Esophagus squamous epithelium (tissue), 5 donors: ENCODE measurements at regions not wholly inside any gene's neighbourhood (a gene's known extent, or its start where the extent isn't known, plus 50 kb on each side); places are given as distances from the start of the nearest gene placed in this dataset.

Experiments used
- DNase-seq: peaks from one replicate; lab custom pipeline; 2025; lab: John Stamatoyannopoulos, UW
- H3K27ac ChIP-seq, 4 donors: fragments of 200-600 bp; sonication (generic); one replicate each; pipeline ENCODE4 v1.5.1; 2016 to 2019; ENCODE audit warnings: mild to moderate bottlenecking in 1 of 4
- H3K27me3 ChIP-seq, 4 donors: fragments of 200-600 bp; sonication (generic); 1 replicate in 3 of 4; 2 replicates in 1 of 4; pipeline versions ENCODE4 v1.5.1 to v1.6.0; 2017 to 2021; ENCODE audit warnings: antibody characterized with exemption in 1 of 4
- H3K36me3 ChIP-seq, 3 donors: fragments of 200-600 bp; sonication (generic); one replicate each; pipeline ENCODE4 v1.5.1; 2016 to 2019
- H3K4me1 ChIP-seq, 3 donors: fragments of 200-600 bp; sonication (generic); one replicate each; pipeline ENCODE4 v1.5.1; 2017 to 2019
- H3K4me3 ChIP-seq, 4 donors: fragments of 200-600 bp; sonication (generic); 1 replicate in 3 of 4; 2 replicates in 1 of 4; pipeline ENCODE4 v1.5.1; 2016 to 2019; ENCODE audit warnings: mild to moderate bottlenecking in 2 of 4, moderate library complexity in 1 of 4
- H3K9me3 ChIP-seq, 3 donors: fragments of 200-600 bp; sonication (generic); one replicate each; pipeline ENCODE4 v1.5.1; 2016 to 2019
- CTCF ChIP-seq, 6 experiments: fragments of 450-650 bp in 4 of 6; fragments of 200-600 bp in 2 of 6; sonication (generic) in 2 of 6; IDR thresholded peaks; one replicate each; pipeline ENCODE4 v1.5.1; 2016 to 2019; ENCODE audit warnings: antibody characterized with exemption in 6 of 6, mild to moderate bottlenecking in 4 of 6, moderate library complexity in 4 of 6
- POLR2A ChIP-seq, 4 donors: fragments of 450-650 bp; IDR thresholded peaks; one replicate each; pipeline ENCODE4 v1.6.1; 2017; ENCODE audit warnings: antibody characterized with exemption in 4 of 4, mild to moderate bottlenecking in 4 of 4, moderate library complexity in 3 of 4
- WGBS, 2 donors: methylation state at CpG; one replicate each; pipeline ENCODE4 v1.1.5; 2018; 5-methylcytosine and 5-hydroxymethylcytosine counted together
- intact Hi-C: fragments of 100-400 bp; cut with DNase I; formaldehyde crosslinking; loops from one replicate; pipeline ENCODE4 v1.15.0; 2022
- donor health status: DM: yes; HTN: yes; CAD: no.

DNA sequence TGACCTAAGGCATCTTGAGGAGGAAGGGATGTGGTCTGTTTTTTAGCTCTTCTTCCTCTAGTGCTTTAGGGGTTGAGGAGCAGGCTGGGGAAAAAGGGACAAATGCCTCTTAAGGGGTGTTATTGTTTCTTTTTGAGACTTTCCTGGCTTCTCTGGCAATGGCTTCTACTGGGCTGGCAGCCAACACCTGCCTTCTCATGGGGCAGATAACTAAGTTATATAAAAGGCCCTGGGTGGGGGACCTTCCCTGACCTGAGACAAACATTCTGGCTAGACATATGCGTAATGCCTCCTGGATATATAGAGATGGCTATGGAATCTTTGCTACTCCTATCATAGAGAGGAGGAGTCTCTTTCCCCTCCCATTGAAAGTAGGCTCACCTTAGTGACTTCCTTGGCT is 179.2 kb upstream of the PROK2 start:
- WGBS, 2 donors, result 89 to 100% methylated on average over 1 of the region's 1 CpG

DNA sequence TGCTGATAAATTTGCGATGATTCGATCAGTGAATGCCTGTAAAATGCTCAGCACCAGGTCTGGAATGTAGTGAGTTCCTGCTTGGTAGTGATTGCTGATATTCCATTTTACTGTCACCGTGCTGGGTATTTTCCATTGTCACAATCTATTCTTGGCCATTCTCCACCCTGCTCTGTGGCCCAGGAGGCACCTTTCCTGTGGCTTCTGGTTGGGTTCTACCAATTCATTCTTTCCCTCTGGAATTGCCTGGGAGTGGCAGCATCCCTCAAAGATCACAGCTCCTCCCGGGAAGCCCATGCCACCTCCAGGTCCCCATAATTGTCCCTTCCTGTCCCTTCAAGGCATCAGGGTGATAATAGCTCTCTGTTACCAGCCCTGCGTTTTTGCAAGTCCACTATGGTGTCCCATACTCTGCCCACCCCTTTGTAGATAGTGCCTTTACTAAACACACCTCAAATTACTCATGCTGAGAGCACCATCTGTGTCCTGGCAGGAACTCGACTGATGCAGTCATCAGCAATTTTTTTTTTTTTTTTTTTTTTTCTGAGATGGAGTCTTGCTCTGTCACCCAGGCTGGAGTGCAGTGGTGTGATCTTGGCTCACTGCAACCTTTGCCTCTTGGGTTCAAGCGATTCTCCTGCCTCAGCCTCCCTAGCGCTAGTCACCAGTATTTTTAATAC is 177.8 kb upstream of the PROK2 start:
- peaks cover 0 to 34% (median 0%) of the 10 kb centered on the region in 4 donors for H3K27me3 ChIP-seq
- no peak overlapping the region for H3K27ac ChIP-seq
- no peaks in the 10 kb centered on the region for H3K9me3 ChIP-seq
- intact Hi-C loops, result no loop called here
- H3K4me1 ChIP-seq, result no peaks in the 10 kb centered on the region
- DNase-seq, result no peak
- H3K4me3 ChIP-seq, result no peak overlapping the region
- no peaks in the 10 kb centered on the region for H3K36me3 ChIP-seq
- TF ChIP-seq CTCF (IDR thresholded peaks at IDR 0.05), result no peak
- no peak for TF ChIP-seq POLR2A (IDR thresholded peaks at IDR 0.05)
- WGBS, 2 donors, result 69 to 72% methylated on average over 8 of the region's 8 CpGs

More for the DNA sequence above, 179.2 kb upstream of the PROK2 start:
- Histone ChIP-seq H3K36me3 (no peaks in the 10 kb centered on the region), H3K9me3 (no peaks in the 10 kb centered on the region), H3K27ac (no peak overlapping the region), H3K4me3 (no peak overlapping the region), H3K4me1 (no peaks in the 10 kb centered on the region), H3K27me3 (peaks cover 0 to 47% (median 0%) of the 10 kb centered on the region in 4 donors)
- DNase-seq, result no peak
- TF ChIP-seq CTCF (IDR thresholded peaks at IDR 0.05), result no peak
- no peak for TF ChIP-seq POLR2A (IDR thresholded peaks at IDR 0.05)
- intact Hi-C loops, result no loop called here

- 80 to 85% methylated on average over 2 of the region's 2 CpGs for WGBS, 2 donors
- H3K27me3 ChIP-seq, result peaks cover 0 to 25% (median 0%) of the 10 kb centered on the region in 4 donors
- intact Hi-C loops, result no loop called here
- no peak overlapping the region for H3K4me3 ChIP-seq
- no peaks in the 10 kb centered on the region for H3K36me3 ChIP-seq
- H3K4me1 ChIP-seq, result no peaks in the 10 kb centered on the region
- no peak overlapping the region for H3K27ac ChIP-seq
- no peak for DNase-seq
- no peaks in the 10 kb centered on the region for H3K9me3 ChIP-seq
- no peak for TF ChIP-seq POLR2A (IDR thresholded peaks at IDR 0.05)
- TF ChIP-seq CTCF (IDR thresholded peaks at IDR 0.05), result no peak
Observed at GRCh38 chr3:71961891-71962290, 176.9 kb upstream of the PROK2 start.

GRCh38 chr3:71961378-71961777 is 176.4 kb upstream of the PROK2 start:
- no peak overlapping the region for H3K27ac ChIP-seq
- 65 to 79% methylated on average over 2 of the region's 2 CpGs for WGBS, 2 donors
- H3K9me3 ChIP-seq, result no peaks in the 10 kb centered on the region
- intact Hi-C loops, result no loop called here
- no peaks in the 10 kb centered on the region for H3K4me1 ChIP-seq
- peaks cover 0 to 20% (median 0%) of the 10 kb centered on the region in 4 donors for H3K27me3 ChIP-seq
- TF ChIP-seq CTCF (IDR thresholded peaks at IDR 0.05) (no peak), POLR2A (IDR thresholded peaks at IDR 0.05) (no peak)
- H3K36me3 ChIP-seq, result no peaks in the 10 kb centered on the region
- no peak for DNase-seq
- H3K4me3 ChIP-seq, result no peak overlapping the region

GRCh38 chr3:71958533-71958932 is 173.6 kb upstream of the PROK2 start:
- H3K9me3 ChIP-seq, result no peaks in the 10 kb centered on the region
- no peaks in the 10 kb centered on the region for H3K27me3 ChIP-seq
- no peak overlapping the region for H3K27ac ChIP-seq
- intact Hi-C loops, result loop anchor here (10.0 kb wide), 1 partner anchor 866 kb away; no protein-coding TSS in a partner anchor
- DNase-seq, result no peak
- WGBS, 2 donors, result 81 to 88% methylated on average over 2 of the region's 2 CpGs
- H3K4me1 ChIP-seq, result peaks cover 0 to 11% (median 5%) of the 10 kb centered on the region in 3 donors
- TF ChIP-seq CTCF (IDR thresholded peaks at IDR 0.05) (no peak), POLR2A (IDR thresholded peaks at IDR 0.05) (no peak)
- H3K36me3 ChIP-seq, result no peaks in the 10 kb centered on the region
- H3K4me3 ChIP-seq, result no peak overlapping the region
